CD14-positive monocyte (primary cell): ENCODE measurements at regions not wholly inside any gene's neighbourhood (a gene's known extent, or its start where the extent isn't known, plus 50 kb on each side); places are given as distances from the start of the nearest gene placed in this dataset.
A peak's percentile ranks its signal among the peaks of the same experiment; 100 is the strongest.

Source experiments
- DNase-seq, 3 donors: peaks; one replicate each; pipeline ENCODE4 v3.0.0-alpha.2; 2011 to 2022
- H2AFZ ChIP-seq: 2 replicates; pipeline ENCODE4 v1.6.0; 2012; ENCODE audit warnings: mild to moderate bottlenecking, low read depth, low read length, inconsistent platforms; ENCODE audit not compliant: insufficient read depth, poor library complexity, severe bottlenecking
- H3K27ac ChIP-seq, 2 donors: 1 replicate in 1 of 2; 2 replicates in 1 of 2; pipeline ENCODE4 v1.5.1; 2012 to 2013; ENCODE audit warnings: low read length in 2 of 2, control low read depth in 1 of 2, inconsistent platforms in 1 of 2, low read depth in 1 of 2, mild to moderate bottlenecking in 1 of 2
- H3K27me3 ChIP-seq, 2 donors: one replicate each; pipeline versions ENCODE4 v1.6.0 to v1.6.1; 2011 to 2013; ENCODE audit warnings: low read length in 2 of 2; ENCODE audit not compliant: control insufficient read depth in 2 of 2, insufficient read depth in 2 of 2
- H3K36me3 ChIP-seq, 2 donors: replicated peaks in 1 of 2; 1 replicate in 1 of 2; 2 replicates in 1 of 2; pipeline versions ENCODE4 v1.5.1 to v1.6.1; 2012 to 2013; ENCODE audit warnings: low read length in 2 of 2, control low read depth in 1 of 2, inconsistent platforms in 1 of 2, mild to moderate bottlenecking in 1 of 2; ENCODE audit not compliant: insufficient read depth in 2 of 2, control insufficient read depth in 1 of 2
- H3K4me1 ChIP-seq, 2 donors: 1 replicate in 1 of 2; 2 replicates in 1 of 2; pipeline versions ENCODE4 v1.5.1 to v1.6.1; 2012 to 2013; ENCODE audit warnings: low read length in 2 of 2, control low read depth in 1 of 2, inconsistent platforms in 1 of 2, mild to moderate bottlenecking in 1 of 2, moderate library complexity in 1 of 2; ENCODE audit not compliant: insufficient read depth in 2 of 2, control insufficient read depth in 1 of 2
- H3K4me2 ChIP-seq: replicated peaks from 2 replicates; pipeline ENCODE3; 2012; ENCODE audit warnings: low read length, moderate library complexity, mild to moderate bottlenecking; ENCODE audit not compliant: poor library complexity, severe bottlenecking; ENCODE audit errors: extremely low read depth
- H3K4me3 ChIP-seq, 3 experiments: fragments of 200-600 bp in 1 of 3; sonication (generic) in 1 of 3; replicated peaks in 1 of 3; 1 replicate in 2 of 3; 2 replicates in 1 of 3; pipeline ENCODE4 v1.5.1; 2011 to 2013; ENCODE audit warnings: low read length in 3 of 3, mild to moderate bottlenecking in 3 of 3, control low read depth in 2 of 3, low read depth in 2 of 3, inconsistent platforms in 1 of 3, moderate library complexity in 1 of 3
- H3K79me2 ChIP-seq: 2 replicates; pipeline ENCODE4 v1.6.0; 2012; ENCODE audit warnings: mild to moderate bottlenecking, control low read depth, inconsistent platforms, low read length, moderate library complexity; ENCODE audit not compliant: insufficient read depth
- H3K9ac ChIP-seq: 2 replicates; pipeline ENCODE4 v1.6.0; 2017; ENCODE audit warnings: low read length, mild to moderate bottlenecking; ENCODE audit not compliant: insufficient read depth, poor library complexity, severe bottlenecking
- H3K9me3 ChIP-seq, 2 donors: replicated peaks in 1 of 2; 1 replicate in 1 of 2; 2 replicates in 1 of 2; pipeline versions ENCODE4 v1.5.1 to v1.6.1; 2012 to 2013; ENCODE audit warnings: low read length in 2 of 2, control low read depth in 1 of 2; ENCODE audit not compliant: control insufficient read depth in 1 of 2, insufficient read depth in 1 of 2
- H4K20me1 ChIP-seq: 2 replicates; pipeline ENCODE4 v1.6.0; 2012; ENCODE audit warnings: mild to moderate bottlenecking, low read length, control low read depth, moderate library complexity; ENCODE audit not compliant: insufficient read depth
- H3K27ac Mint-ChIP-seq, 7 donors: one replicate each; pipeline ENCODE4 v1.8.0; 2020; ENCODE audit warnings: mild to moderate bottlenecking in 7 of 7, mixed read lengths in 7 of 7, moderate library complexity in 6 of 7, inconsistent platforms in 2 of 7
- H3K27me3 Mint-ChIP-seq, 3 donors: one replicate each; pipeline ENCODE4 v1.8.0; 2021 to 2022; ENCODE audit warnings: low read depth in 3 of 3, mild to moderate bottlenecking in 3 of 3, mixed read lengths in 3 of 3, moderate library complexity in 3 of 3, inconsistent platforms in 1 of 3
- H3K36me3 Mint-ChIP-seq, 2 donors: one replicate each; pipeline ENCODE4 v1.8.0; 2020; ENCODE audit warnings: mixed read lengths in 2 of 2, inconsistent platforms in 1 of 2, mild to moderate bottlenecking in 1 of 2
- H3K4me1 Mint-ChIP-seq: one replicate; pipeline ENCODE4 v1.8.0; 2020; ENCODE audit warnings: mild to moderate bottlenecking, mixed read lengths
- H3K4me3 Mint-ChIP-seq, 2 donors: one replicate each; pipeline ENCODE4 v1.8.0; 2020; ENCODE audit warnings: mild to moderate bottlenecking in 2 of 2, mixed read lengths in 2 of 2, moderate library complexity in 1 of 2
- H3K9me3 Mint-ChIP-seq, 7 donors: one replicate each; pipeline ENCODE4 v1.8.0; 2020 to 2022; ENCODE audit warnings: mixed read lengths in 7 of 7, mild to moderate bottlenecking in 6 of 7, moderate library complexity in 6 of 7, inconsistent platforms in 2 of 7
- WGBS: methylation state at CpG from one replicate; pipeline ENCODE4 v1.1.5; 2013; ENCODE audit warnings: missing lambda C conversion rate; ENCODE audit not compliant: insufficient coverage; 5-methylcytosine and 5-hydroxymethylcytosine counted together
- intact Hi-C, 2 donors: fragments of 100-400 bp; cut with micrococcal nuclease; formaldehyde crosslinking; loops; one replicate each; pipeline versions ENCODE4 v1.15.0 to v1.15.1; 2023
- TF ChIP-seq, protein P1 (sequence below): fragments of 200-600 bp; IDR thresholded peaks from one replicate; pipeline ENCODE4 v1.8.0; 2022; ENCODE audit warnings: antibody characterized with exemption, mild to moderate bottlenecking

DNA sequence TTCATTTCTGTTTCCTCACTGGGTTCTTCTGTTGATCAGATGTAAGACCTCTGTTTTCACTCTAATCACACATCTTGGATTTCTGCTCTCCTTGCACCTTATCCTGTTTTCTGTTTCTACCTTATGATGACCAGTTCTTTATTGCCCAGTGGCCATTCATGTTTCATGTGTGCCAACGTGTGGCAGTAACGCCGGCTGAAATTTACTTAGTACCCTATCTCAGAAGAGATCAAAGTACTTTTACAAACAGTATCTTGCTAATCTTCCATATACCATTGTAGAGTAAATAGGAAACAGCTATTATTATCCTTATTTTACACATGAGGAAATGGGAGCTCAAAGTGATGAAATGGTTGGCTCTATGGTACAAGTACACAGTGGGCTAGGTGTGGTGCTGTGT lies 74.0 kb downstream of the GATA3 start:
- H4K20me1 ChIP-seq, result no peaks in the 10 kb centered on the region
- H3K9me3 ChIP-seq, result no peaks in the 10 kb centered on the region
- H3K4me1 ChIP-seq, result peaks cover 4 to 10% of the 10 kb centered on the region in 2 donors
- no peaks in the 10 kb centered on the region for H3K79me2 ChIP-seq
- H3K4me2 ChIP-seq, result no peak overlapping the region
- H3K27me3 Mint-ChIP-seq, result peaks cover 34 to 45% (median 38%) of the 10 kb centered on the region in 3 donors
- no CpG with 5 or more reads among the region's 3 CpGs for WGBS
- H3K4me1 Mint-ChIP-seq, result peaks cover 16% of the 10 kb centered on the region
- H3K9ac ChIP-seq, result no peak overlapping the region
- H2AFZ ChIP-seq, result no peak overlapping the region
- peaks cover 32 to 42% of the 10 kb centered on the region in 2 donors for H3K27me3 ChIP-seq
- no peaks in the 10 kb centered on the region for H3K36me3 Mint-ChIP-seq
- H3K4me3 Mint-ChIP-seq, result peak overlapping the region in 1 of 2 donors; percentile 3
- H3K27ac Mint-ChIP-seq, result no peak overlapping the region
- intact Hi-C loops, result no loop called here
- no peak for DNase-seq
- no peak overlapping the region for H3K4me3 ChIP-seq
- no peaks in the 10 kb centered on the region for H3K36me3 ChIP-seq
- TF ChIP-seq, protein P1, sequence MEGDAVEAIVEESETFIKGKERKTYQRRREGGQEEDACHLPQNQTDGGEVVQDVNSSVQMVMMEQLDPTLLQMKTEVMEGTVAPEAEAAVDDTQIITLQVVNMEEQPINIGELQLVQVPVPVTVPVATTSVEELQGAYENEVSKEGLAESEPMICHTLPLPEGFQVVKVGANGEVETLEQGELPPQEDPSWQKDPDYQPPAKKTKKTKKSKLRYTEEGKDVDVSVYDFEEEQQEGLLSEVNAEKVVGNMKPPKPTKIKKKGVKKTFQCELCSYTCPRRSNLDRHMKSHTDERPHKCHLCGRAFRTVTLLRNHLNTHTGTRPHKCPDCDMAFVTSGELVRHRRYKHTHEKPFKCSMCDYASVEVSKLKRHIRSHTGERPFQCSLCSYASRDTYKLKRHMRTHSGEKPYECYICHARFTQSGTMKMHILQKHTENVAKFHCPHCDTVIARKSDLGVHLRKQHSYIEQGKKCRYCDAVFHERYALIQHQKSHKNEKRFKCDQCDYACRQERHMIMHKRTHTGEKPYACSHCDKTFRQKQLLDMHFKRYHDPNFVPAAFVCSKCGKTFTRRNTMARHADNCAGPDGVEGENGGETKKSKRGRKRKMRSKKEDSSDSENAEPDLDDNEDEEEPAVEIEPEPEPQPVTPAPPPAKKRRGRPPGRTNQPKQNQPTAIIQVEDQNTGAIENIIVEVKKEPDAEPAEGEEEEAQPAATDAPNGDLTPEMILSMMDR, result no peak
- H3K27ac ChIP-seq, result no peak overlapping the region
- H3K9me3 Mint-ChIP-seq, result peaks cover 0 to 2% (median 0%) of the 10 kb centered on the region in 7 donors

DNA sequence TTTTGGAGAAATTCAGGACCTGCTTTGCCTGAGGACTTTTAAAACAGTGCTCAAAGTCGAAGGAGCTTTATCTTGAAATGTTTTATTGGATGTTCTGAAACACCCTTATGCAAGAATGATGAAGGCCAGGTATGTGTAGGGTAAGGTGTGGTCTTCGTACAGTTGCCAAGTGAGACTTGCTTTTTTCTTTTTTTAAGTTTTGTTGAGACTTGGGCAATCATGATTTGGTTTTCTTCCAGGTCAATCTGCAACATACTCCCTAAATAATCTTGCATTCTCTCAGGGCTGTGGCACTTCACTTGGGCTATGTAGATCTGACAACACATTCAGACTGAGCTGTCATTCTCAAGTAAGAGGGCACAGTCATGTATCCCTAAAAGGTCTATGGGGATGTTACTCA lies 75.0 kb downstream of the GATA3 start:
- Histone ChIP-seq H3K4me3 (no peak overlapping the region), H3K9ac (no peak overlapping the region), H3K27me3 (peaks cover 41 to 50% of the 10 kb centered on the region in 2 donors), H3K4me1 (peaks cover 4 to 10% of the 10 kb centered on the region in 2 donors), H3K4me2 (no peak overlapping the region), H3K79me2 (no peaks in the 10 kb centered on the region), H3K27ac (no peak overlapping the region), H4K20me1 (no peaks in the 10 kb centered on the region), H3K36me3 (no peaks in the 10 kb centered on the region), H3K9me3 (no peaks in the 10 kb centered on the region), H2AFZ (no peak overlapping the region)
- peaks cover 16% of the 10 kb centered on the region for H3K4me1 Mint-ChIP-seq
- intact Hi-C loops, result no loop called here
- no peak overlapping the region for H3K27ac Mint-ChIP-seq
- WGBS, result 82% methylated on average over 1 of the region's 2 CpGs
- DNase-seq, result no peak
- H3K27me3 Mint-ChIP-seq, result peaks cover 41 to 50% (median 46%) of the 10 kb centered on the region in 3 donors
- H3K4me3 Mint-ChIP-seq, result no peak overlapping the region
- H3K36me3 Mint-ChIP-seq, result no peaks in the 10 kb centered on the region
- TF ChIP-seq, protein P1, result no peak
- peaks cover 0 to 5% (median 0%) of the 10 kb centered on the region in 7 donors for H3K9me3 Mint-ChIP-seq
